HG02970 (cell line): ENCODE measurements at regions not wholly inside any gene's neighbourhood (a gene's known extent, or its start where the extent isn't known, plus 50 kb on each side); places are given as distances from the start of the nearest gene placed in this dataset.
"Not testable (repeated sequence)": the region's sequence is repeated elsewhere in the genome, so short reads cannot be mapped to it uniquely, and the experiment has no call there.

Source experiments
- ATAC-seq: cut with Tn5 transposase; IDR thresholded peaks from one replicate; pipeline ENCODE4 v1.9.1; 2021; ENCODE audit warnings: mild to moderate bottlenecking, moderate library complexity, moderate number of reproducible peaks; ENCODE audit not compliant: unreplicated experiment, low FRiP score

- no peak for ATAC-seq
These were observed 2448.7 kb upstream of the PCDH20 start for GRCh38 chr13:63864171-63864902.

- ATAC-seq, result no peak
These were observed 2439.9 kb upstream of the PCDH20 start for GRCh38 chr13:63855457-63856118.

GRCh38 chr13:63853816-63854215 is 2438.2 kb upstream of the PCDH20 start:
- ATAC-seq, result no peak

GRCh38 chr13:63851526-63851925 is 2435.9 kb upstream of the PCDH20 start:
- ATAC-seq, result no peak

GRCh38 chr13:63843766-63844699 is 2428.4 kb upstream of the PCDH20 start:
- no peak for ATAC-seq

GRCh38 chr13:63842102-63842501 is 2426.5 kb upstream of the PCDH20 start:
- ATAC-seq, result no peak

GRCh38 chr13:63840551-63841421 is 2425.1 kb upstream of the PCDH20 start:
- no peak for ATAC-seq

- no peak for ATAC-seq
These were observed 2422.9 kb upstream of the PCDH20 start for GRCh38 chr13:63838366-63839110.

GRCh38 chr13:63837701-63838100 is 2422.1 kb upstream of the PCDH20 start:
- not testable (repeated sequence) for ATAC-seq

- ATAC-seq, result not testable (repeated sequence)
These were observed 2414.0 kb upstream of the PCDH20 start for GRCh38 chr13:63829609-63830008.

- not testable (repeated sequence) for ATAC-seq
These were observed 2406.1 kb upstream of the PCDH20 start for GRCh38 chr13:63821785-63822184.

- not testable (repeated sequence) for ATAC-seq
These were observed 2395.9 kb upstream of the PCDH20 start for GRCh38 chr13:63811428-63812004.

- ATAC-seq, result not testable (repeated sequence)
These were observed 2375.5 kb upstream of the PCDH20 start for GRCh38 chr13:63791134-63791533.

- no peak for ATAC-seq
These were observed 2358.5 kb upstream of the PCDH20 start for GRCh38 chr13:63774133-63774532.

GRCh38 chr13:63773476-63773875 is 2357.8 kb upstream of the PCDH20 start:
- no peak for ATAC-seq

- ATAC-seq, result not testable (repeated sequence)
These were observed 2342.0 kb upstream of the PCDH20 start for GRCh38 chr13:63757683-63758082.

GRCh38 chr13:63749857-63750256 is 2334.2 kb upstream of the PCDH20 start:
- ATAC-seq, result not testable (repeated sequence)

GRCh38 chr13:63741814-63742101 is 2326.1 kb upstream of the PCDH20 start:
- ATAC-seq, result not testable (repeated sequence)
